GM23248 (cell line): ENCODE measurements at regions not wholly inside any gene's neighbourhood (a gene's known extent, or its start where the extent isn't known, plus 50 kb on each side); places are given as distances from the start of the nearest gene placed in this dataset.

Experiments
- DNase-seq: peaks from one replicate; pipeline ENCODE4 v3.0.0-alpha.2; 2015
- H2AFZ ChIP-seq: fragments of 200-600 bp; sonication (generic); 2 replicates; pipeline ENCODE4 v1.6.1; 2016; ENCODE audit warnings: antibody characterized with exemption
- H3F3A ChIP-seq: fragments of 200-600 bp; sonication (generic); 2 replicates; pipeline ENCODE4 v1.6.1; 2016; ENCODE audit warnings: mild to moderate bottlenecking, antibody characterized with exemption, mixed run types; ENCODE audit not compliant: insufficient read depth
- H3K27ac ChIP-seq: fragments of 200-600 bp; sonication (generic); 2 replicates; pipeline ENCODE4 v1.5.1; 2016; ENCODE audit warnings: mild to moderate bottlenecking
- H3K27me3 ChIP-seq: fragments of 200-600 bp; sonication (generic); replicated peaks from 2 replicates; pipeline ENCODE4 v1.6.1; 2016; ENCODE audit warnings: mild to moderate bottlenecking; ENCODE audit not compliant: insufficient read depth
- H3K36me3 ChIP-seq: fragments of 200-600 bp; sonication (generic); 2 replicates; pipeline ENCODE4 v1.6.1; 2016; ENCODE audit warnings: low read depth, mild to moderate bottlenecking
- H3K4me1 ChIP-seq: fragments of 200-600 bp; sonication (generic); 2 replicates; pipeline ENCODE4 v1.6.1; 2016; ENCODE audit warnings: mild to moderate bottlenecking; ENCODE audit not compliant: insufficient read depth
- H3K4me2 ChIP-seq: fragments of 200-600 bp; sonication (generic); one replicate; pipeline ENCODE4 v1.6.1; 2016; ENCODE audit warnings: mild to moderate bottlenecking; ENCODE audit not compliant: unreplicated experiment
- H3K4me3 ChIP-seq: fragments of 200-600 bp; sonication (generic); 2 replicates; pipeline ENCODE4 v1.5.1; 2016; ENCODE audit warnings: mild to moderate bottlenecking
- H3K79me2 ChIP-seq: fragments of 200-600 bp; sonication (generic); 2 replicates; pipeline ENCODE4 v1.6.1; 2016; ENCODE audit warnings: mild to moderate bottlenecking; ENCODE audit not compliant: insufficient read depth
- H3K9ac ChIP-seq: fragments of 200-600 bp; sonication (generic); 2 replicates; pipeline ENCODE4 v1.6.1; 2016; ENCODE audit warnings: mild to moderate bottlenecking
- H3K9me2 ChIP-seq: fragments of 200-600 bp; sonication (generic); 2 replicates; pipeline ENCODE4 v1.6.1; 2016; ENCODE audit warnings: mixed run types, mild to moderate bottlenecking, moderate library complexity; ENCODE audit not compliant: insufficient read depth
- H3K9me3 ChIP-seq: fragments of 200-600 bp; sonication (generic); one replicate; pipeline ENCODE4 v1.6.1; 2017; ENCODE audit warnings: low read depth
- H4K20me1 ChIP-seq: fragments of 200-600 bp; sonication (generic); 2 replicates; pipeline ENCODE4 v1.6.0; 2016; ENCODE audit not compliant: insufficient read depth
- EZH2 ChIP-seq: fragments of 200-600 bp; sonication (generic); IDR thresholded peaks from 2 replicates; pipeline ENCODE4 v1.6.1; 2018; ENCODE audit warnings: antibody characterized with exemption, mild to moderate bottlenecking; ENCODE audit not compliant: insufficient read depth, poor library complexity, severe bottlenecking
- EZH2phosphoT487 ChIP-seq: fragments of 200-600 bp; sonication (generic); IDR thresholded peaks from 2 replicates; pipeline ENCODE4 v1.6.1; 2018; ENCODE audit warnings: antibody characterized with exemption, moderate library complexity, mild to moderate bottlenecking, low read depth; ENCODE audit not compliant: insufficient read depth
- WGBS, 2 experiments: methylation state at CpG; one replicate each; pipeline ENCODE4 v1.1.6; 2015 to 2017; ENCODE audit warnings: low lambda C conversion rate in 2 of 2, low coverage in 1 of 2; ENCODE audit errors: missing lambda C conversion rate in 2 of 2; 5-methylcytosine and 5-hydroxymethylcytosine counted together
- in situ Hi-C: fragments of 300-500 bp; cut with MboI; formaldehyde crosslinking; loops from 2 replicates; pipeline ENCODE4 v1.15.0; 2020

DNA sequence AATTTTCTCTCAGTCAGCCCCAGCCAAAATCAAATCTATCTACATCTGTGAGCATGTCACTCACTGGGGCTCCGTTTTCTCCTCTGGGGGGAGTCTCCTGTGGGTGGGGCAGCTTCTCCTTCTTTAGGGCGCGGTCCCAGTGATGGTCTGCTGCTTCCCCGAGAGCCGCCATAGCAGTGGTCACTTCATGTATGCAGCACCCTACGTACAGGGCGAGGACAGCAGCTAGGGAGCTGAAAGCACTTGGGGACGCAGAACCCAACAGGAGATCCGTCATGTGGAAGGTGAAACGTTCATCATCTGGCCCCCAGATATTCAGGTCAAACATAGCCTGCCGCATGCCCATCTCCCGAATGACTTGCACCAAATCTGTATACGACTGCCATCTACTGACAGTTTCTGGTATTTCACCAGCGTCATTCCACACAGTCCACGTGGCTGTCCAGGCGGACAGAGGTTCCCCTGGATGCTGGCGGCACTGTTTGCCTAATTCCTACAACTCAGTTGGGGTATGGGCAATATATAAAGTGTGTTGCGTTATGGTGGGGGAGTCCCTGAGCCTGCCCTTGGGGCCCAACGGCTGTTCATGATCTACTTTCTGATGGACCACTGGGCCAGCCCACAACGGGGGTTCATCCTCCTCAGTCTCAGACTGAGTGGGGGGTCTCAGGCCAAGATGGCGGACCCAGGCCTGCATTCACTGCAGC is 795.0 kb downstream of the EFNA5 start:
- Histone ChIP-seq H3K4me2 (no peak overlapping the region), H3K9me3 (no peaks in the 10 kb centered on the region), H3K4me3 (no peak overlapping the region), H3K27ac (no peak overlapping the region), H3F3A (no peaks in the 10 kb centered on the region), H3K27me3 (no peaks in the 10 kb centered on the region), H3K36me3 (no peaks in the 10 kb centered on the region), H4K20me1 (no peaks in the 10 kb centered on the region), H3K9ac (no peak overlapping the region), H3K79me2 (no peaks in the 10 kb centered on the region), H3K9me2 (no peaks in the 10 kb centered on the region), H2AFZ (no peak overlapping the region), H3K4me1 (no peaks in the 10 kb centered on the region)
- WGBS, 2 experiments: 56 to 59% methylated on average over 21 of the region's 21 CpGs
- DNase-seq: peak; percentile 51
- in situ Hi-C loops: no loop called here
- TF ChIP-seq EZH2: no peak

DNA sequence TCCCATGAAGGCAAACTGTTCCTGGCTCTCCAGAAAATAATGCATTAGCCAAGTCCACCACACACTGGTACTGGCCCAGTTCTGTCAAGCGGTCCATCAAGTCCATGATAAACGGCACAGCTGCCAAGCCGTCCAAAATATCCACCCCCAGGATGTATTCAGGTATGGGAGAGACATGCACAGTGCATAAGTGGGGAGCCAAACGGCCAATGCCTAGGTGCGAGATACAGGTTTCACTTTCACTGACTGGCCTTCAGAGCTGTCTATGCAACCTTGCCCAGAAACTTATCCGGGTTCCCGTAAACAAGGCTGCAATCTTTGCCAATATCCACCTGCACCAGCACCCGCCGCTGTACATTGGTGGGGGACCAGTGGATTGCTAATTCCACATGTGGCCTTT is 795.8 kb downstream of the EFNA5 start:
- H3K27me3 ChIP-seq: no peaks in the 10 kb centered on the region
- H3K79me2 ChIP-seq: no peaks in the 10 kb centered on the region
- H3K36me3 ChIP-seq: no peaks in the 10 kb centered on the region
- H3K9ac ChIP-seq: no peak overlapping the region
- no peaks in the 10 kb centered on the region for H3K4me1 ChIP-seq
- no peaks in the 10 kb centered on the region for H3K9me2 ChIP-seq
- 79% methylated on average over 9 of the region's 9 CpGs for WGBS, 2 experiments
- no peak for DNase-seq
- H3K27ac ChIP-seq: no peak overlapping the region
- no peaks in the 10 kb centered on the region for H4K20me1 ChIP-seq
- H3F3A ChIP-seq: no peaks in the 10 kb centered on the region
- no peak overlapping the region for H3K4me3 ChIP-seq
- H2AFZ ChIP-seq: no peak overlapping the region
- no peak overlapping the region for H3K4me2 ChIP-seq
- TF ChIP-seq EZH2phosphoT487 (no peak), EZH2 (no peak)
- in situ Hi-C loops: no loop called here
- no peaks in the 10 kb centered on the region for H3K9me3 ChIP-seq

DNA sequence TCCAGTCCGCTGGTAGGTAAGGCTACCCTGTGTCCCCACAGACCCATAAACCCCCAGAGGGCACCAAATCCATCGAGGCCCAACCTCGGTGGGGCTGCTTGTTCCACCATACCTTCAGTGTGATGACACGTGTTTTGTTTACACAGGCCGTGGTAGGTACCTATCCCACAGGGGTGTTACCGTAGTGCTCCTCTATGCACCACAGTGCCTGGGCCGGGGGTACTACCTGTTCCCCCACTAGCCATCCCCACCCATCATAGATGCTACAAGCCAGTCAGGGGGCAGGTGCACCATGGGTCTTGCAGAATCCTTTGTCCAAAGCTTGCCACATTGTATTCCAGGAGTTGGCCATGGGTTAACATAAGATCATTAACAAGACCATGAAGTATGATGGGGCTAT is 796.2 kb downstream of the EFNA5 start:
- no peaks in the 10 kb centered on the region for H4K20me1 ChIP-seq
- no peak overlapping the region for H3K4me2 ChIP-seq
- no peaks in the 10 kb centered on the region for H3K9me3 ChIP-seq
- H3K4me1 ChIP-seq: no peaks in the 10 kb centered on the region
- TF ChIP-seq EZH2phosphoT487 (no peak), EZH2 (no peak)
- H3K79me2 ChIP-seq: no peaks in the 10 kb centered on the region
- in situ Hi-C loops: no loop called here
- no peak for DNase-seq
- 61 to 65% methylated on average over 7 of the region's 7 CpGs for WGBS, 2 experiments
- H2AFZ ChIP-seq: no peak overlapping the region
- no peaks in the 10 kb centered on the region for H3K9me2 ChIP-seq
- no peak overlapping the region for H3K27ac ChIP-seq
- no peak overlapping the region for H3K4me3 ChIP-seq
- no peaks in the 10 kb centered on the region for H3F3A ChIP-seq
- no peaks in the 10 kb centered on the region for H3K36me3 ChIP-seq
- no peaks in the 10 kb centered on the region for H3K27me3 ChIP-seq
- no peak overlapping the region for H3K9ac ChIP-seq

- Histone ChIP-seq H3K27me3 (no peaks in the 10 kb centered on the region), H3F3A (no peaks in the 10 kb centered on the region), H3K4me1 (no peaks in the 10 kb centered on the region), H3K79me2 (no peaks in the 10 kb centered on the region), H3K36me3 (no peaks in the 10 kb centered on the region), H3K4me3 (no peak overlapping the region), H3K9ac (no peak overlapping the region), H2AFZ (no peak overlapping the region), H3K9me3 (no peaks in the 10 kb centered on the region), H3K27ac (no peak overlapping the region), H3K4me2 (no peak overlapping the region), H4K20me1 (no peaks in the 10 kb centered on the region), H3K9me2 (no peaks in the 10 kb centered on the region)
- in situ Hi-C loops: no loop called here
- WGBS, 2 experiments: 68 to 72% methylated on average over 12 of the region's 12 CpGs
- TF ChIP-seq EZH2phosphoT487 (no peak), EZH2 (no peak)
- no peak for DNase-seq
Measured at GRCh38 chr5:106873568-106873967, 797.2 kb downstream of the EFNA5 start.

- no peak overlapping the region for H3K4me2 ChIP-seq
- no peaks in the 10 kb centered on the region for H3K79me2 ChIP-seq
- H3K9ac ChIP-seq: no peak overlapping the region
- no peaks in the 10 kb centered on the region for H3F3A ChIP-seq
- no peak overlapping the region for H3K27ac ChIP-seq
- in situ Hi-C loops: no loop called here
- no peaks in the 10 kb centered on the region for H3K9me2 ChIP-seq
- TF ChIP-seq EZH2: no peak
- TF ChIP-seq EZH2phosphoT487: no peak
- H2AFZ ChIP-seq: no peak overlapping the region
- H3K27me3 ChIP-seq: no peaks in the 10 kb centered on the region
- H3K36me3 ChIP-seq: no peaks in the 10 kb centered on the region
- H3K4me3 ChIP-seq: no peak overlapping the region
- H3K9me3 ChIP-seq: no peaks in the 10 kb centered on the region
- no peak for DNase-seq
- 54 to 62% methylated on average over 5 of the region's 5 CpGs for WGBS, 2 experiments
- H3K4me1 ChIP-seq: no peaks in the 10 kb centered on the region
- no peaks in the 10 kb centered on the region for H4K20me1 ChIP-seq
Measured at GRCh38 chr5:106865279-106865678, 805.5 kb downstream of the EFNA5 start.
